ENCODE measurements at regions not wholly inside any gene's neighbourhood (a gene's known extent, or its start where the extent isn't known, plus 50 kb on each side); places are given as distances from the start of the nearest gene placed in this dataset.

- no peak for DNase-seq (ENCODE audit: low read depth, low spot score)
- no peak overlapping the region for H3K27ac ChIP-seq
Measured at GRCh38 chr6:43986177-43986825, 141.0 kb downstream of the MRPL14 start.

DNA sequence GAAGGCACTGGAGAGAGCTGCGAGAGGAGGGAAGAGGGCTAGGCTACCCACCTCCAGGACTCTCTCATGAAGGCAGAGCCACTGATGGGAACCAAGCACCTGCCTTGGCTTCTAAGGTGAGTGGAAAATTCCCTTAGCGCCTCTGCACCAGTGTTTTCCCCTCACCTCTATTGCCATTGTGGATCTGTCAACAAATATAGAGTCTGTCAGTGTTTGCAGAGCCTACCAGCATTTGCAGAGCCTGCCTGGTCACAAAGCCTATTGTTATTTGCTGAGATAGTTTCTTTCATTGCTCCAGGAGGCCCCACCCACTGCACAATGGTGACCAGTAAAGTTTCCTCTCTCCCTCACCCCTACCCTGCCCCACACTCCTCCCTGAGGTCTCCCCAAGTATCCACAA is 141.9 kb downstream of the MRPL14 start:
- H3K27ac ChIP-seq = no peak overlapping the region
- DNase-seq (ENCODE audit: low read depth, low spot score) = no peak

- no peak overlapping the region for H3K27ac ChIP-seq
- no peak for DNase-seq (ENCODE audit: low read depth, low spot score)
Measured at GRCh38 chr6:43984442-43985321, 142.6 kb downstream of the MRPL14 start.

DNA sequence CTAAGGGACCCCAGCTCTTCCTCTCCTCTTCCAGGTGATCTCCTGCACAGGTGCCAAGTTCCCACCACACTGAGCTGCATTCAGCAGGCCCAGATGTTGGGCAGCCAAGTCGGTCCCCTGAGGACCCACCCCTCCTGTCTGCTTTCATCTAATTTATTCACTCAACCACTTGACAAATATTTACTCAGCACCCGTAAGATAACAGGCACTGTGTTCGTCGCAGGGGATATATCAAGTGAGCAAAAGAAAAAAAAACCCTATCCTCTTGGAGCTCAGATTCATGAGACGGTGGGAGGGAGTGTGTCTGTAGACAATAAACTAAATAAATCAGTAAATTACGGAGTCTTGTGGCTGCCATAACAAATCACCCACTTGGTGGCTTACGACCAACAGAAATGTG is 143.6 kb downstream of the MRPL14 start:
- DNase-seq (ENCODE audit: low read depth, low spot score) = no peak
- H3K27ac ChIP-seq = no peak overlapping the region

DNA sequence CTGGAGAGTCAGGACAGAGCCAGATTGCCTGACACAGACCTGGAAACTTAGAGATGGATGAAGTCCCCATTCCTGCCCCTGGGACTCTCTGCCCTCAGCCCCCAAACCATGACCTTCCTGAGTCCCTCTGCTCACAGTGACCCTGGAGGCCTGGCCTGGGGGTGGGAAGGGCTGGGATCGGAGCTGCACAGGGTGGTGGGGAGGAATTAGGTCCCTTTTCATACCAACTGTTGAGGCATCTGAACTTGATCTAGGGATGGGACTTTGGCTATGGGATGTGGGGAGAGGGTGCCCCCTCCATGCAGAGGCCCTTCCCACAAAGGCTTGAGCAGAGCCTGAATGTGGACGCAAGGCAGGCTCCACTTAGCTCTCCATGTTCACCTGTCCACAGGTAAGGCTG is 144.1 kb downstream of the MRPL14 start:
- H3K27ac ChIP-seq = no peak overlapping the region
- no peak for DNase-seq (ENCODE audit: low read depth, low spot score)

GRCh38 chr6:43982084-43982625 is 145.1 kb downstream of the MRPL14 start:
- H3K27ac ChIP-seq = no peak overlapping the region

GRCh38 chr6:43981363-43981990 is 145.8 kb downstream of the MRPL14 start:
- H3K27ac ChIP-seq = no peak overlapping the region
- no peak for DNase-seq (ENCODE audit: low read depth, low spot score)

More at GRCh38 chr6:43982084-43982625, 145.1 kb downstream of the MRPL14 start:
- DNase-seq (ENCODE audit: low read depth, low spot score) = no peak

- H3K27ac ChIP-seq = no peak overlapping the region
- DNase-seq (ENCODE audit: low read depth, low spot score) = no peak
Measured at GRCh38 chr6:43980004-43980795, 147.1 kb downstream of the MRPL14 start.

DNA sequence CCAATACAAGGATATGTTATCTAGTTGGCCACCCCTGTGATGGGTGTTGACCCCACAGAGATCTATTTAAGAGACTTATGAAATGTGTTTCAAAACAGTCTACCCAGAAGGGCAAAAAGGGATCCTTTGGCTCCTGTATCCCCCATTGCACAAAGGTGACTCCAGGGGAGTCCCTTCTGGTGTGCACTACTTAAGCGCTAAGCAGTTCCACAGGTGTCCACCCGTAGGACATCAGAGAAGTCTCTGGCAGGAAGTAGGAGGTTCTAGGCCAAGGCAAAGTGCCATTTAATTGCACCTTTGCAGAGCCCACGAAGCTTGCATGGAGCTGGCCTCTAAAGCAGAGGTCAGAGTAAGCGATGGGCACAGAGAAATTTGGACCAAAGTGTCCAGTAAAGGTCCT is 147.7 kb downstream of the MRPL14 start:
- H3K27ac ChIP-seq = no peak overlapping the region
- DNase-seq (ENCODE audit: low read depth, low spot score) = no peak

DNA sequence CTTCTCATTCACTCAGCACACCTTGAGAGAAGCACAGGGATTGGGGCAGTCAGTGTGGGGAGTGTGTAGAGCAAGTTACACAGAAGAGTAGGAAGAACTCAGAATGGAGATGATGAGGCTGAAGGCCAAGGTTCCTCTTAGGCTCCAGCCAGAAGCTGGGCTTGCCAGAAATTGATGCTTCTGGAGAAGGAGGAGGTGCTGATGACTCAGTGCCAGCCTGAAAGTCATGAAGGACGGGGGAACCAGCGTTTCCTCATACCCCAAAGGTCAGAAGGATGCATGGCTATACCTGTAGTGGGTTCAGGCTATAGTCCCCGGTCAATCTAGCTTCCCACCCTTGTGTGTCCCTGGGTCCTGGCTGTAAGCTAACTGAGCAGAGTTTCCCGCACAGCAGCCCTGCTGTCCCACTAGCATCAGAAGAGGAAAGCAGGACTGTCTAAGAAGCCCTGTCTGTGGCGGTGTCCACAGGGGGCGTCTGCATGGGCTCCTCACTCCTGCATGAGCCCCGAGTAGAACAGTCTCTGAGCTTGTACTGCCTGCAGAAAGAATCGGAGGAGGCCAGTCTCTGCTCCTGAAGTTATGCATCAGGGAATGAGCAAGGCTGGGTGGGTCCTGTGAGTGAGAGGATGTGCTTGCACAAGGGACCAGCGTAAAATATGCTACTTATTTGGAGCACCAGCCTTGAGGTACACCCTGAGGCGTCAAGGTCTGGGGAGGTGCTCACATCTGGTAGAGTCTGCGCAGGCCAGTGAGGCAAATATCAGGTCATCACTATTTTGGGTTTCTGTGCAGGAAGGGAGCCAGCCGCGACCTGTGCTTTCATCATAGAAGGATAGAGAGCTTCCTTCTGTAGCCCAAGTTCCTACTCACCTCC is 148.5 kb downstream of the MRPL14 start:
- no peak for DNase-seq (ENCODE audit: low read depth, low spot score)
- H3K27ac ChIP-seq = no peak overlapping the region

GRCh38 chr6:43977404-43978111 is 149.7 kb downstream of the MRPL14 start:
- no peak for DNase-seq (ENCODE audit: low read depth, low spot score)
- H3K27ac ChIP-seq = no peak overlapping the region

DNA sequence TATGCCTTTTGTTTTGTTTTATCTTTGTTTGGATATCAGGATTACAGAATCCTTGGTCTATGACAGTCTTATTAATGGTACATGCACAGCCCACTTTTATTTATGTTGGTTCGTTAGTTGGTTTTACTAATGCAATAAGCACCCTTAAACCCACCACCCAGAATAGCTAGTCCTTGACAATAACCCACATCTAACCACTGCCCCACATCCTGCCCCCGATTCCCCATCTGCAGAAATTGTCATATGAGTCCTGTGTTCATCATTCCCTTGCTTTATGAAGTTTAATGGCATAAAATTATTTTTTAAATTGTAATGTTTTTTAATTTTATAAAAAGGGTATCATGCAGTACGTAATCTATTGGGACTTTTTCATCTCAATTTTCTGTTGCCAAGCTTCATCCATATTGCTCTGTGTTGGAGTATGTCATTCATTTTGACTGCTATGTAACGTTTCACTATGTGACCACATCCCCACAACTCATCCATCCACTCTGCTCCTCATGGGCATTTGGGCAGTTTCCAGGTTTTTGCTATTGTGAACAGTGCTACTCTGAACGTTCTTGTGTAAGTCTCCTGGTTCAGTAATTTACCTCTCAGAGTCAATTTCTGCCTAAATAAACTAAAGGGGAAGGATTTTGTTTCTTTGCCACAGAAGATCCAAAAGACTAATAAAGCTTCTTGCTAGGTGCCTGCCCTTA is 150.4 kb downstream of the MRPL14 start:
- H3K27ac ChIP-seq = no peak overlapping the region

GRCh38 chr6:43974643-43975230 is 152.5 kb downstream of the MRPL14 start:
- no peak for DNase-seq (ENCODE audit: low read depth, low spot score)
- H3K27ac ChIP-seq = no peak overlapping the region

More for the DNA sequence above, 150.4 kb downstream of the MRPL14 start:
- no peak for DNase-seq (ENCODE audit: low read depth, low spot score)

GRCh38 chr6:43973357-43973756 is 153.9 kb downstream of the MRPL14 start:
- H3K27ac ChIP-seq = peak overlapping the region; percentile 59
- no peak for DNase-seq (ENCODE audit: low read depth, low spot score)

DNA sequence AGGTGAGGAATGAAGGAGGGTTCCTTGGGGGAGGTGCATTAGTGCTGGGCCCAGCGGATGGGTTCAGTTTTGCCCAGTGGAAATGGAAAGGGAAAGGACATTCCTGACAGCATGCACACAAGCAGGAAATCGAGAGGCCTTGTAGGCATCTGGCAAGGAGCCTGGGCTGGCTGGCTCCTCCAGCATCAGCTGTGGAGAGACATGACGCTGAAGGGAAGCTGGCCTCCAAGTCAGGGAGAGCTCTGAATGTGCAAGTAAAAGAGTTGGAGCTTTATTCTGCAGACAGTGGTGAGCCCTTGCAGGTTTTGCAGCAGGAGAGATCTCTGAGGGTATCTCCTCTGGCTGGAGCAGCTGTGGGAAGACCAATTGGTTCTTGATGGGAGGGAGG is 154.3 kb downstream of the MRPL14 start:
- no peak for DNase-seq (ENCODE audit: low read depth, low spot score)
- peak overlapping the region; percentile 59 for H3K27ac ChIP-seq

GRCh38 chr6:43972179-43972912 is 154.9 kb downstream of the MRPL14 start:
- peak overlapping the region; percentile 59 for H3K27ac ChIP-seq
- DNase-seq (ENCODE audit: low read depth, low spot score) = no peak

- DNase-seq (ENCODE audit: low read depth, low spot score) = no peak
- H3K27ac ChIP-seq = peak overlapping the region; percentile 59
Measured at GRCh38 chr6:43971776-43972126, 155.5 kb downstream of the MRPL14 start.
